HG03139 (cell line): ENCODE measurements at regions not wholly inside any gene's neighbourhood (a gene's known extent, or its start where the extent isn't known, plus 50 kb on each side); places are given as distances from the start of the nearest gene placed in this dataset.

Experiments used
- ATAC-seq: cut with Tn5 transposase; IDR thresholded peaks from one replicate; pipeline ENCODE4 v1.9.1; 2021; ENCODE audit not compliant: unreplicated experiment

GRCh38 chr6:146886587-146887446 lies 288.0 kb downstream of the ADGB start:
- no peak for ATAC-seq

- ATAC-seq: no peak
Observed at GRCh38 chr6:146887447-146888077, 288.8 kb downstream of the ADGB start.

- no peak for ATAC-seq
Observed at GRCh38 chr6:146889303-146889702, 290.5 kb downstream of the ADGB start.

GRCh38 chr6:146890172-146890571 lies 291.4 kb downstream of the ADGB start:
- no peak for ATAC-seq

GRCh38 chr6:146890644-146891434 lies 292.1 kb downstream of the ADGB start:
- no peak for ATAC-seq

- no peak for ATAC-seq
Observed at GRCh38 chr6:146891615-146892265, 293.0 kb downstream of the ADGB start.

- no peak for ATAC-seq
Observed at GRCh38 chr6:146892283-146892612, 293.5 kb downstream of the ADGB start.

GRCh38 chr6:146892613-146893401 lies 294.0 kb downstream of the ADGB start:
- ATAC-seq: no peak

- ATAC-seq: no peak
Observed at GRCh38 chr6:146893690-146894089, 294.9 kb downstream of the ADGB start.

- no peak for ATAC-seq
Observed at GRCh38 chr6:146894624-146895023, 295.9 kb downstream of the ADGB start.

- no peak for ATAC-seq
Observed at GRCh38 chr6:146895101-146895771, 296.5 kb downstream of the ADGB start.

GRCh38 chr6:146895772-146896061 lies 296.9 kb downstream of the ADGB start:
- ATAC-seq: no peak

- no peak for ATAC-seq
Observed at GRCh38 chr6:146896062-146896813, 297.5 kb downstream of the ADGB start.

- no peak for ATAC-seq
Observed at GRCh38 chr6:146896960-146897701, 298.4 kb downstream of the ADGB start.

GRCh38 chr6:146898069-146898887 lies 299.5 kb downstream of the ADGB start:
- ATAC-seq: no peak

GRCh38 chr6:146898888-146899227 lies 300.1 kb downstream of the ADGB start:
- ATAC-seq: no peak

GRCh38 chr6:146901940-146902816 lies 302.0 kb upstream of the STXBP5 start:
- ATAC-seq: no peak
